IPS-18a (cell line): ENCODE measurements at regions not wholly inside any gene's neighbourhood (a gene's known extent, or its start where the extent isn't known, plus 50 kb on each side); places are given as distances from the start of the nearest gene placed in this dataset.

Experiments
- H3K27ac ChIP-seq: one replicate; pipeline ENCODE4 v1.5.1; 2013; ENCODE audit warnings: low read length
- H3K27me3 ChIP-seq: one replicate; pipeline ENCODE4 v1.6.1; 2013; ENCODE audit warnings: mild to moderate bottlenecking, low read length; ENCODE audit not compliant: control insufficient read depth, insufficient read depth
- H3K36me3 ChIP-seq: one replicate; pipeline ENCODE4 v1.6.1; 2013; ENCODE audit warnings: low read depth, low read length; ENCODE audit not compliant: control insufficient read depth
- H3K4me1 ChIP-seq: one replicate; pipeline ENCODE4 v1.6.1; 2013; ENCODE audit warnings: low read depth, low read length; ENCODE audit not compliant: control insufficient read depth
- H3K4me3 ChIP-seq: one replicate; pipeline ENCODE4 v1.5.1; 2013; ENCODE audit warnings: low read length
- H3K9ac ChIP-seq: one replicate; pipeline ENCODE4 v1.6.1; 2013; ENCODE audit warnings: mild to moderate bottlenecking, low read length, moderate library complexity
- H3K9me3 ChIP-seq: one replicate; pipeline ENCODE4 v1.6.1; 2013; ENCODE audit warnings: low read depth, low read length; ENCODE audit not compliant: control insufficient read depth

DNA sequence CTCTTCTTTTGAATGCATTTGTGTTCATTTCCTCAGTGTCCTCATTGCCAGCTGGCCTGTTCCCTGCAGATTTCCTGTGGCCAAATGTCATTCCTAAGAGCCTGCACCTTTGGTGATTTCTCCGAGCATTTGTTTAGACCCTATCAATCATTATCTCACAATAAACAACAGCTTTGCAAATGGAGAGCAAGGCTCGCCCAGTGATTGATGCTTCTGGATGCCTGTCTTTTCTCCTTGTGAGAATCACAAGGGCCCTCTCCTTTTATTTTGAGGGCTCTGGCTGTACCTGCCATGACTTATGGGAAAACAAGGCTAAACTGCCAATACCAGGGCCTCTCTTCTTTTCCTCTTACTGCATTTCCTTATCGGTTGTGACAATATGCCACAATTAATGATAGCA is 1454.4 kb upstream of the CELF4 start:
- no peak overlapping the region for H3K4me3 ChIP-seq
- H3K4me1 ChIP-seq, result no peaks in the 10 kb centered on the region
- H3K9ac ChIP-seq, result no peak overlapping the region
- no peak overlapping the region for H3K27ac ChIP-seq
- H3K36me3 ChIP-seq, result no peaks in the 10 kb centered on the region
- H3K9me3 ChIP-seq, result no peaks in the 10 kb centered on the region
- H3K27me3 ChIP-seq, result no peaks in the 10 kb centered on the region

DNA sequence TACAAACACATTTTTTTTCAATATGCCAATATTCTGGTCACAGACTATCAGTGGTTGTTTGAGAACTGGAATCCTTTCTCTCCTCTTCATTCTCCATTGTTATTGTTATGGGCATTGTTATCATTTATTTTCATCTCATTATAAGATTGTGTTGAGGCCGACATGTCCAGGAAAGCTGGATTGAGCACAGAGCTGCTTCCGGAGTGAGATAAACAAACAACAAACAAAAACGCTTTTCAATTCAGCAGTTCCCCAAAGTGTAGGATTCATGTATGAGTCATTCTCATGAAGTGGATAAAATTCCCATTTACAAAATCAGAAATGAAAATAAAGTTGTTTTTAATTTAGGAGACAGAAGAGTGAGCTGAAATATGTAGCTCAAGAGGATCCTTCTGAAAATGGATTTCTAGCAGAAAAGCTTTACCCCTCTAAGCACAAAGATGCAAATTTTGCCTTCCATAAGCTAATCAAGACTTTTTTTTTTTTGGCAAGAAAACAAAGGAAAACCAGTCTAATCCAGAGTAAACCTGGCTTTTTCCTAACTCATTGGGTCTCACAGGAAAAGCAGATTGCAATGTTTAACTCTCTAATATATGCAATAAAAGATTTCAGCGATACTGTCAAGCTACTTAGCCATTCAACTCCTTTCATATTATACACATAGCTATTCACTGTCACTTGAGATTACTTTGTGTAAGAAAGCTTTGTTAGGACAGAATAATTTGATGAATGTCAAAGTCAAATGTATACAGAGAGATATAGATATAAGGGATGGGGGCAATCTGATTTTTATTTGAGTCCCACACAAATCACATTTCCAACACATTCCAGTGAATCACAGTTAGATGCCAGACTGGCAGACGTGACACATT is 1441.7 kb upstream of the CELF4 start:
- Histone ChIP-seq H3K4me1 (no peaks in the 10 kb centered on the region), H3K27me3 (no peaks in the 10 kb centered on the region), H3K36me3 (no peaks in the 10 kb centered on the region), H3K9me3 (peaks cover 8% of the 10 kb centered on the region), H3K4me3 (no peak overlapping the region), H3K27ac (no peak overlapping the region), H3K9ac (no peak overlapping the region)

DNA sequence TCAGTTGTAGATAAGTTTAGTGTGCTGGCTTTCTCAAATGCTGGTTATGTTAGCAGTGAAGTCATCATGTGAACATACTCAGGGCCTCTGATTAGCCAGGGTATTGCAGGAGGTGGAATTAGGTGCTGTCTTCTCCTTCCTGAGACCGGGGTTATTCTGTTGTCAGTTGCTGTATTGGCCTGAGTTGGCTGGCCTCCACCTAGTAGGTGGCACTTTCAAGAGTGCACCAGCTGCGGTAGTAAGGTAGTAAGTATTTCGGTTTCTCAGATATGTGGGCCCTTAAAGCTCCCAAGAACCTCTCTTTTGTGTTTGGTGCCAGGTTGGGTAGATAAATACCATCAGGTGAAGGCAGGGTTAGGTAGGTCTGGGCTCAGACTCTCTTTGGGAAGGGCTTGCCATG is 1430.5 kb upstream of the CELF4 start:
- no peak overlapping the region for H3K27ac ChIP-seq
- H3K36me3 ChIP-seq, result no peaks in the 10 kb centered on the region
- no peaks in the 10 kb centered on the region for H3K4me1 ChIP-seq
- H3K9ac ChIP-seq, result no peak overlapping the region
- H3K4me3 ChIP-seq, result no peak overlapping the region
- no peaks in the 10 kb centered on the region for H3K9me3 ChIP-seq
- no peaks in the 10 kb centered on the region for H3K27me3 ChIP-seq

DNA sequence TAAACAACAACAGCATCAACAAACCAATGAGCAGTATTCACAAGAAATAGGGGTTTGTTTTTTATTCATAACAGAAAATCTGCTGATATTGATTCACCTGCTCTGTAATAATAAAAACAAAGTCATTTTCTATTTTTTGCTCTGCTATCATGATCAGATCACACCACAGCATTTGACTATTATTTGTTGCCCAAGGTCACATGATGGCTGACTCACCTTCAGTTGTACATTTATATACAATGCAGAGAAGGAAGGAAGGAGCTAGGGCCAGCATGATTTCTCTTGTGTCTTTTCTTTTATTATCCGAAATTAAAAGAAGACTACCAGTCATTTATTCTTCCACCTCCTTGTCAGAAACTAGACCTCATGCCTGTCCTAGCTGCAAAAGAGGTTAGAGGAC is 1427.7 kb upstream of the CELF4 start:
- no peak overlapping the region for H3K27ac ChIP-seq

DNA sequence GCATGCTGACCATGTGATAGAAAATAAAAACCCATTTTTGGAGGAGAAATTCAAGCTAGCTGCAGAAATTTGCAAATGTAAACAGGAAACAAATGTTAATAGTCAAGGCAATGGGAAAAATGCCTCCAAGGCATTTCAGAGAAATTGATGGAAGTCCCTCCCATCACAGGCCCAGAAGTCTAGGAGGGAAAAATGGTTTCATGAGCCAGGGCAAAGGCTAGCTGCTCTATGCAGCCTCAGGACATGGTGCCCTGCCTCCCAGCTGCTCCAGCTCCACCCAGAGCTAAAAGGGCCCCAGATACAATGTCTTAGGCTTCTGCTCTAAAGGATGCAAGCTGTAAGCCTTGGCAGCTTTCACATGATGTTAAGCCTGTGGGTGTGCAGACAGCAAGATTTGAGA is 1419.4 kb upstream of the CELF4 start:
- H3K9me3 ChIP-seq, result no peaks in the 10 kb centered on the region
- no peaks in the 10 kb centered on the region for H3K27me3 ChIP-seq
- no peak overlapping the region for H3K9ac ChIP-seq
- H3K4me1 ChIP-seq, result no peaks in the 10 kb centered on the region
- H3K4me3 ChIP-seq, result no peak overlapping the region
- no peak overlapping the region for H3K27ac ChIP-seq
- H3K36me3 ChIP-seq, result no peaks in the 10 kb centered on the region

More for the DNA sequence above, 1427.7 kb upstream of the CELF4 start:
- Histone ChIP-seq H3K9me3 (no peaks in the 10 kb centered on the region), H3K36me3 (no peaks in the 10 kb centered on the region), H3K4me3 (no peak overlapping the region), H3K9ac (no peak overlapping the region), H3K4me1 (no peaks in the 10 kb centered on the region), H3K27me3 (no peaks in the 10 kb centered on the region)

DNA sequence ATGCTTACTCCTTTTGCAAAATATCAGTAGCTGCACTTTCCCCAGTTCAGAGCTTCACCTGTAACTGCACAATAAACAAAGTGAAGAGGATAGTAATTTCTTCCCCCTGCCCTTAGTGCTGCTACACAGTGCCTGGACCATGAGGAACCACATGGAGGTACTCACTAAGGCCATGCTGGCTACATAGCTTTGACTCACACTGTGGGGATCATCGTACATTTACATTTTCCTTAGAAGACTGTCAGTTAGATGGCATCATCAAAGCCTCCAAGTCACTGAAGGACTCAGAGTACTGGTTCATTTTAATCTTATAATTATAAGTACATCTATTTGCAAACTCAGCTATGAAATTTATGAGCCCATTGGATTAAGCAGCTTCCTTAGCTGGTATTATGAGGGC is 1416.5 kb upstream of the CELF4 start:
- no peak overlapping the region for H3K4me3 ChIP-seq
- no peaks in the 10 kb centered on the region for H3K9me3 ChIP-seq
- no peak overlapping the region for H3K27ac ChIP-seq
- no peak overlapping the region for H3K9ac ChIP-seq
- no peaks in the 10 kb centered on the region for H3K4me1 ChIP-seq
- H3K36me3 ChIP-seq, result no peaks in the 10 kb centered on the region
- H3K27me3 ChIP-seq, result no peaks in the 10 kb centered on the region

DNA sequence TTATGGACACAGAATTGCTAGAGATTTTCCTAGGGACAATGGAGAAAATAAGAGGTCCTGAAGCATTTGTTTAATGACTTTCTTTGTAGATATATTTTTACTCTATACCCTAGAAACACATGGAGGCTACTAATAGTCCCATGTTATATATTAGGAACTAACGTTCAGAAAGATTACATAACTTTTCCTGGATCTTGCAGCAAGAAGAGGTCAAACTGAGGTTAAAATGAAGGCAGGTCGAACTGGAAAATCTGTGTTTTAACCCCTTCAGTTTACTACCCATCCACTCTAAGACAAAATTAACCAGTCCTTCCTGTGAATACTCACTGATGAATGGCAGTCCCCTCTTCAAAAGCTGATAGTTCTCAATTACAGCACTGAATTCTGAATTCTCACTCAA is 1415.8 kb upstream of the CELF4 start:
- Histone ChIP-seq H3K4me3 (no peak overlapping the region), H3K27me3 (no peaks in the 10 kb centered on the region), H3K27ac (no peak overlapping the region), H3K4me1 (no peaks in the 10 kb centered on the region), H3K9me3 (no peaks in the 10 kb centered on the region), H3K9ac (no peak overlapping the region), H3K36me3 (no peaks in the 10 kb centered on the region)

DNA sequence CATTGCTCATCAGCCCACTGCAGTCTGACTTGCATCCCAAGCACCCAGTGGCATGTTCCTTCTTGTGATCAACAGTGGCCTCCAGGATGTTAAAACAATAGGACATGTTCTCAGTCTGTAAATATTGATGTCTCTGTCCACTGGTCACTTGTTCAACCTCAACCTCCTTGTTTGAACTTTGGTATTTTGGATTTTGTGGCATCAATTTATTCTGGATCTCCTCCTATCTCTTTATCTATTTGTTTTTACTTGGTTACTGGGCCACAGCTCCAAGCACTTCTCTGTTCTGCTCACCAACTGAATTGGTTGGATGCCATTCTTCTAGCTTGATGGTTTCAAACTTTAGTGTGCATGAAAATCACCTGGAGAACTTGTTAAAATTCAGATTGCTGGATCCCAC is 1414.8 kb upstream of the CELF4 start:
- Histone ChIP-seq H3K9ac (no peak overlapping the region), H3K27me3 (no peaks in the 10 kb centered on the region), H3K9me3 (no peaks in the 10 kb centered on the region), H3K4me3 (no peak overlapping the region), H3K27ac (no peak overlapping the region), H3K4me1 (no peaks in the 10 kb centered on the region), H3K36me3 (no peaks in the 10 kb centered on the region)

DNA sequence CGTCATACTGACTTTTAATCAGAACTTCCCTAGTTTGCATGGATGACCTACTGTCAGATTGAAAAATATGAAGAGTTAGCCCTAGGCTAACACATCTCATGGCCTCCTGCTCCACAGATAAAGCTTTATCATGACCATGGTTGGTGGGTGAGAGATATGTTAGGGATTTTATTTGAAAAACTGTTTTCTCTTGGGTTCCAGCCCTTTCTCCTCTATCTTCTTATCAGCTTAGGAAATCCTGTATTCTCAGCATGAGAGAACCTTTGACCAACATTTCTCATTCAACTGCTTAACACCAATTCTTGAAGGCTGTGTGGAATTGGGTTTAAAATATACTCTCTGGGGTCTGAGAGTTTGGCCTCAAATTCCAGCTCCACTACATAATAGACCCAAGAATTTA is 1407.0 kb upstream of the CELF4 start:
- Histone ChIP-seq H3K4me1 (no peaks in the 10 kb centered on the region), H3K9ac (no peak overlapping the region), H3K27ac (no peak overlapping the region), H3K27me3 (no peaks in the 10 kb centered on the region), H3K36me3 (no peaks in the 10 kb centered on the region), H3K9me3 (no peaks in the 10 kb centered on the region), H3K4me3 (no peak overlapping the region)

DNA sequence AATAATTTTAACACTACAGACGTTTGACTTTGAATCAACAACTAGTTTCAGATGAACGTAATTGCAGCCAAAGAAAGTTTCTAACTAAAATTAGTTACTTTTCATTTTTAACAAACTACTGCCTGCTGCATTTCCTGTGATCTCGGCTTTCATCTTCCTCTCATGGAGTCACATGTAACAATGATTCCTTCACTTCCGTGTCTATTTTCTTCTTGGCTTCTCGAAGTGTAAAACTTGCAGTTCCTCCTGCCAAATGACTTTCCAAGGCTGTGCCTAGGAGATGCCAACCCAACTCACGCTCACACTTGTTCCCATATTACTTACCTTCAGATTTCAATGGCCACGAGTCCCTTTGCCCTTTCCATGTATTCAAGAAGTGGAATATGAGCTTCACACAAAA is 1406.3 kb upstream of the CELF4 start:
- Histone ChIP-seq H3K27me3 (no peaks in the 10 kb centered on the region), H3K27ac (no peak overlapping the region), H3K4me1 (no peaks in the 10 kb centered on the region), H3K36me3 (no peaks in the 10 kb centered on the region), H3K9me3 (no peaks in the 10 kb centered on the region), H3K4me3 (no peak overlapping the region), H3K9ac (no peak overlapping the region)

DNA sequence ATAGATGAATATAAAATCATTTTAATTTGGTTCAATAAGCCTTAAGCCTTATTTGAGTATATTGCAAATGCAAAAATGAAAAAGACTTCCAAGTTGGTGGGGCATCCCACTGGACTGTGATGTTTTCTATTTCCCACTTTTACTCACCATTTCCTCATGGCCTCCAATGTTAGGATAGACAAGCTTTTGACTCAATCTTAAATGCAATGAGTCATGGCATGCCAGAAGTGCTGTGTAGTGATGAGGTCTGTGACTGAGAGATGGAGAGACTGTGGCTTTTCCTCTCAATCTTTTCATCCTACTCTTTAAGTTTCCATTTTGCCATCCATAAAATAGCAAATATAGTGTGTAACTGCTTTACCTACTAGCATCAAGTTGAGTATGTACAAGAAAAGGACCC is 1401.2 kb upstream of the CELF4 start:
- no peaks in the 10 kb centered on the region for H3K27me3 ChIP-seq
- peaks cover 14% of the 10 kb centered on the region for H3K4me1 ChIP-seq
- H3K4me3 ChIP-seq, result no peak overlapping the region
- H3K27ac ChIP-seq, result no peak overlapping the region
- no peaks in the 10 kb centered on the region for H3K9me3 ChIP-seq
- no peaks in the 10 kb centered on the region for H3K36me3 ChIP-seq
- no peak overlapping the region for H3K9ac ChIP-seq

DNA sequence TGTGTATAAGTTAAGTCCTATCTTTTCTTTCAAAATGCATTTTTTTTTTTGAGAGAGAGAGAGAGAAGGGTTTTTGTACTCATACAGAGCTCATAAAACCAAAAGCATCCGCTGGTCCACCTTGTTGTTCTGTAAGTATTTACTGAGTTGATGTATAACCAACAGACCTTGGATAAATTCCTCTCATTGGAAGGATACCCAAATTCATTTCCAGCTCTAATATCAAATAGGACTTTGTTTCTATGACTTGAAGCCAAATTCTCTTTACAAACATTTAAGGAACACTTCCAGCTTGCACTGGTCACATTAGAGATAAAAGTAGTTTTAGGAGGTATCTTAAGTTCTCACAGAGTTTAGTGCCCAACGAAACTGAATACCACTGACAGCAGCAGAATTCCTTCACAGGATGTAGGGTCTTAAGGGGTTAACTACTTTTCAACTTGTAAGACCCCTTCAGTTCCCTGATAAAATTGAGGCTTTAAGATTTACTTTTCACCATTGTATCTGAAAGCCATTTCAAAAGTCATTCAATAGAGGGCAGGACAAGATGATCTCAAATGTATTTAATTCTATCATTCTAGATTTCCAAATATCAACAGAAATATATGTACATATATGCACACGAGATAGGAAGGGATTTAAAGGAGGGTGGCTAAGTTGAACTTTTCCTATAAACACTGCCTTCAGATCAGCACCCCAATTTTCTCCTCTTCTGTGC is 1398.5 kb upstream of the CELF4 start:
- no peaks in the 10 kb centered on the region for H3K9me3 ChIP-seq
- no peaks in the 10 kb centered on the region for H3K27me3 ChIP-seq
- no peak overlapping the region for H3K4me3 ChIP-seq
- peaks cover 20% of the 10 kb centered on the region for H3K4me1 ChIP-seq
- H3K9ac ChIP-seq, result no peak overlapping the region
- no peaks in the 10 kb centered on the region for H3K36me3 ChIP-seq
- H3K27ac ChIP-seq, result no peak overlapping the region
